Tibial nerve (tissue), 4 donors: ENCODE measurements at regions not wholly inside any gene's neighbourhood (a gene's known extent, or its start where the extent isn't known, plus 50 kb on each side); places are given as distances from the start of the nearest gene placed in this dataset.

ENCODE experiments used
- EP300 ChIP-seq, 2 donors: sonication (generic); formaldehyde crosslinking; IDR thresholded peaks; one replicate each; pipeline ENCODE4 v1.6.1; 2017; ENCODE audit warnings: antibody characterized with exemption in 2 of 2, mild to moderate bottlenecking in 1 of 2
- POLR2A ChIP-seq, 2 donors: fragments of 450-650 bp; IDR thresholded peaks; one replicate each; pipeline ENCODE4 v1.6.1; 2017; ENCODE audit warnings: antibody characterized with exemption in 2 of 2, mild to moderate bottlenecking in 2 of 2, moderate library complexity in 2 of 2
- TF ChIP-seq, protein P1 (sequence below), 5 experiments: fragments of 200-600 bp in 3 of 5; fragments of 450-650 bp in 2 of 5; sonication (generic) in 3 of 5; IDR thresholded peaks; one replicate each; pipeline ENCODE4 v1.5.1; 2016 to 2019; ENCODE audit warnings: antibody characterized with exemption in 5 of 5, mild to moderate bottlenecking in 3 of 5, moderate library complexity in 2 of 5

DNA sequence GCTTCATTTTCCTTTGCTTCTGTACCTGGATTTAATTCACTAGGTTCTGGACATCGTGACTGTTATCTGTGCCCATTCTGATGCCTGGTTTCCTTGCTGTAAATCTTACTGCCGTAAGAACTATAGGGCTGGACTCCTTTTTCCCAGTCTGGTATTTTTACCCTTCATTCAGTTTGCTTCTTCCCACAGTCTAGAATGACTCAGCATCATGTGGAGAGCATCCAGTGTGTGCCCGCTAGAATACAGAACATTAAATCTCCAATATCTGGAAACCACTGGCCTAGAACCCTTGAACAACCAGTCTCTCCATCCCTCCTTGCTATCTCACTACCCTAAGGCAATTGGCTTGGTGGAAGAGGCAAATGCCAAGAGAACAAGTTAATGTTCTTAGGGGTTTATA lies 1075.4 kb upstream of the ZEB2 start:
- TF ChIP-seq EP300 (IDR thresholded peaks at IDR 0.05) (no peak), POLR2A (IDR thresholded peaks at IDR 0.05) (no peak)
- TF ChIP-seq, protein P1, sequence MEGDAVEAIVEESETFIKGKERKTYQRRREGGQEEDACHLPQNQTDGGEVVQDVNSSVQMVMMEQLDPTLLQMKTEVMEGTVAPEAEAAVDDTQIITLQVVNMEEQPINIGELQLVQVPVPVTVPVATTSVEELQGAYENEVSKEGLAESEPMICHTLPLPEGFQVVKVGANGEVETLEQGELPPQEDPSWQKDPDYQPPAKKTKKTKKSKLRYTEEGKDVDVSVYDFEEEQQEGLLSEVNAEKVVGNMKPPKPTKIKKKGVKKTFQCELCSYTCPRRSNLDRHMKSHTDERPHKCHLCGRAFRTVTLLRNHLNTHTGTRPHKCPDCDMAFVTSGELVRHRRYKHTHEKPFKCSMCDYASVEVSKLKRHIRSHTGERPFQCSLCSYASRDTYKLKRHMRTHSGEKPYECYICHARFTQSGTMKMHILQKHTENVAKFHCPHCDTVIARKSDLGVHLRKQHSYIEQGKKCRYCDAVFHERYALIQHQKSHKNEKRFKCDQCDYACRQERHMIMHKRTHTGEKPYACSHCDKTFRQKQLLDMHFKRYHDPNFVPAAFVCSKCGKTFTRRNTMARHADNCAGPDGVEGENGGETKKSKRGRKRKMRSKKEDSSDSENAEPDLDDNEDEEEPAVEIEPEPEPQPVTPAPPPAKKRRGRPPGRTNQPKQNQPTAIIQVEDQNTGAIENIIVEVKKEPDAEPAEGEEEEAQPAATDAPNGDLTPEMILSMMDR (IDR thresholded peaks at IDR 0.05), result no peak
